ENCODE measurements at regions not wholly inside any gene's neighbourhood (a gene's known extent, or its start where the extent isn't known, plus 50 kb on each side); places are given as distances from the start of the nearest gene placed in this dataset.

DNA sequence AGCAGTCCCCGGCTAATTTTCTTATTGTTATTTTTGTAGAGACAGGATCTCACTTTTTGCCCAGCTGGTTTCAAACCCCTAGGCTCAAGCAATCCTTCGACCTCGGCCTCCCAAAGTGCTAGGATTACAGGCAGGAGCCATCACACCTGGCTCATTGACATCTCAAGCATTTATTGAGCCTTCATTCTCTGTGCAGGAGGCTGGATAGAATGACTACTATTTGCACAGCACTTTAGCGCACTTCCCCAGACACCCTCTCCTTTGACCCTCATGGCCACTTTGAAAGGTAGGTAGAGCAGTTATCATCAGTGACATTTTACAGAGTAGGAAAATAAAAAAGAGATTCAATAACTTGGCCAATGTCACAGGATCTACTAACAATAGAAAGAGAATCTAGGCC is 124.0 kb upstream of the STXBP5 start:
- H3K27me3 ChIP-seq (ENCODE audit: control insufficient read depth in 2 of 2, insufficient read depth in 2 of 2, low read length in 2 of 2) = no peaks in the 10 kb centered on the region
- Mint-ChIP-seq H3K9me3 (peaks cover 0 to 7% (median 0%) of the 10 kb centered on the region in 7 donors), H3K4me1 (no peaks in the 10 kb centered on the region), H3K4me3 (no peak overlapping the region), H3K27me3 (ENCODE audit: low read depth in 3 of 3) (peaks cover 0 to 2% (median 0%) of the 10 kb centered on the region in 3 donors), H3K27ac (peak overlapping the region in 1 of 7 donors; percentile 35), H3K36me3 (no peaks in the 10 kb centered on the region)
- WGBS (ENCODE audit: insufficient coverage) = 83% methylated on average over 2 of the region's 4 CpGs
- H2AFZ ChIP-seq (ENCODE audit: insufficient read depth, low read depth, low read length, poor library complexity, severe bottlenecking) = no peak overlapping the region
- no peak overlapping the region for H3K27ac ChIP-seq (ENCODE audit: low read depth in 1 of 2, low read length in 2 of 2)
- intact Hi-C loops (cut with micrococcal nuclease) = no loop called here
- H3K4me3 ChIP-seq (replicated peaks in 1 of 3; ENCODE audit: low read depth in 2 of 3, low read length in 3 of 3) = no peak overlapping the region
- no peaks in the 10 kb centered on the region for H3K79me2 ChIP-seq (ENCODE audit: insufficient read depth, low read length)
- H4K20me1 ChIP-seq (ENCODE audit: insufficient read depth, low read length) = no peaks in the 10 kb centered on the region
- DNase-seq = no peak
- no peak for TF ChIP-seq CTCF (IDR thresholded peaks at IDR 0.05)
- H3K4me1 ChIP-seq (ENCODE audit: control insufficient read depth in 1 of 2, insufficient read depth in 2 of 2, low read length in 2 of 2) = no peaks in the 10 kb centered on the region
- no peaks in the 10 kb centered on the region for H3K9me3 ChIP-seq (replicated peaks in 1 of 2; ENCODE audit: control insufficient read depth in 1 of 2, insufficient read depth in 1 of 2, low read length in 2 of 2)
- H3K9ac ChIP-seq (ENCODE audit: insufficient read depth, low read length, poor library complexity, severe bottlenecking) = no peak overlapping the region
- no peaks in the 10 kb centered on the region for H3K36me3 ChIP-seq (replicated peaks in 1 of 2; ENCODE audit: control insufficient read depth in 1 of 2, insufficient read depth in 2 of 2, low read length in 2 of 2)
- no peak overlapping the region for H3K4me2 ChIP-seq (replicated peaks; ENCODE audit: extremely low read depth, low read length, poor library complexity, severe bottlenecking)

DNA sequence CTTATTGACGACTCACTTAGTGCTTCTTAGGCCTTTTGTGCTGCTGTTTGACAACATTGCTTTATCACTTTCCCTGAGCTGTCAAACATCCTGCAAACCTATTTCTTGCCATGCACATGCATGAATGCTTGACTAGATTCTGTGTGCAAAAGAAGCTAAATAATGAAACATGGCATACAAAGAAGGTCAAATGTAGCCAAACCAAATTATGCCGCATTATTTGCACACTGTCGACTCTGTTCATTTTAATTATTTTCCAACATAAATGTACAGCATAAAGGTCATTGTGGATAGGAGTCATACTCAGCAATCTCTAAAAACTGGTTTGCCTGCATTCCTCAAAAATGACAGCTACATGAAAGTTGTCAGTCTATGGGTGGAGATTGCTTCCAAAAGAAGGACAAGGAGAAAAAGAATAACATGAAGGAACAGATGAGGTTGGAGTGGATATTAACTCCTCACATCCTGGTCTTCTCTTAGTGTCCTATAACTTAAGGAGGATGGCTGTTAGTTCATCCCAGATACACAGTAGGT is 123.1 kb upstream of the STXBP5 start:
- H2AFZ ChIP-seq (ENCODE audit: insufficient read depth, low read depth, low read length, poor library complexity, severe bottlenecking) = no peak overlapping the region
- H3K4me2 ChIP-seq (replicated peaks; ENCODE audit: extremely low read depth, low read length, poor library complexity, severe bottlenecking) = no peak overlapping the region
- no peaks in the 10 kb centered on the region for H3K4me1 Mint-ChIP-seq
- H3K27ac ChIP-seq (ENCODE audit: low read depth in 1 of 2, low read length in 2 of 2) = no peak overlapping the region
- H3K4me3 ChIP-seq (replicated peaks in 1 of 3; ENCODE audit: low read depth in 2 of 3, low read length in 3 of 3) = no peak overlapping the region
- intact Hi-C loops (cut with micrococcal nuclease) = no loop called here
- no peaks in the 10 kb centered on the region for H3K4me1 ChIP-seq (ENCODE audit: control insufficient read depth in 1 of 2, insufficient read depth in 2 of 2, low read length in 2 of 2)
- no peak overlapping the region for H3K27ac Mint-ChIP-seq
- no peaks in the 10 kb centered on the region for H3K79me2 ChIP-seq (ENCODE audit: insufficient read depth, low read length)
- no peak for DNase-seq
- H3K27me3 Mint-ChIP-seq (ENCODE audit: low read depth in 3 of 3) = peaks cover 0 to 2% (median 0%) of the 10 kb centered on the region in 3 donors
- H3K9me3 ChIP-seq (replicated peaks in 1 of 2; ENCODE audit: control insufficient read depth in 1 of 2, insufficient read depth in 1 of 2, low read length in 2 of 2) = no peaks in the 10 kb centered on the region
- peaks cover 0 to 7% (median 0%) of the 10 kb centered on the region in 7 donors for H3K9me3 Mint-ChIP-seq
- no peak overlapping the region for H3K9ac ChIP-seq (ENCODE audit: insufficient read depth, low read length, poor library complexity, severe bottlenecking)
- WGBS (ENCODE audit: insufficient coverage) = no CpG with 5 or more reads among the region's 3 CpGs
- TF ChIP-seq CTCF (IDR thresholded peaks at IDR 0.05) = no peak
- no peaks in the 10 kb centered on the region for H3K27me3 ChIP-seq (ENCODE audit: control insufficient read depth in 2 of 2, insufficient read depth in 2 of 2, low read length in 2 of 2)
- no peaks in the 10 kb centered on the region for H4K20me1 ChIP-seq (ENCODE audit: insufficient read depth, low read length)
- no peaks in the 10 kb centered on the region for H3K36me3 Mint-ChIP-seq
- H3K36me3 ChIP-seq (replicated peaks in 1 of 2; ENCODE audit: control insufficient read depth in 1 of 2, insufficient read depth in 2 of 2, low read length in 2 of 2) = no peaks in the 10 kb centered on the region
- no peak overlapping the region for H3K4me3 Mint-ChIP-seq
